ENCODE measurements at regions not wholly inside any gene's neighbourhood (a gene's known extent, or its start where the extent isn't known, plus 50 kb on each side); places are given as distances from the start of the nearest gene placed in this dataset.

DNA sequence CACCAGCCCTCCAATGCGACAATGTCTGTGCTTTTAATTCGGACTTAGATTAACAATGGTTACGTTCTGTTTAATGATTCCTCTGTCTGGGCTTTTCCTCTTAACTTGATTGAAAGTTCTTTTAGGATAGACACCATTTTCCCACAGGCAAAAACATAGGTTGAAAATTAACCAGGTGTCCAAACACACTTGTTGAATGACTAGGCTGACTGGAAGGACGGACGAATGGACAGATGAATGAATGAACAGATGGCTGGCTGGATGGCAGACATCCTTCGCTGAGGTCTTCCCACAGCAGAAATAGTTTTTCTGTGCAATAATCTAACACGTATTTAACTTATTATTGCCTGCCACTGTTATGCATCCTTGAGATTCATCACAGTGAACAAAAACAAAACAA is 298.8 kb downstream of the SRBD1 start:
- no peak overlapping the region for H3K4me3 Mint-ChIP-seq

GRCh38 chr2:45311559-45311958 is 299.5 kb downstream of the SRBD1 start:
- Mint-ChIP-seq H3K36me3 (no peaks in the 10 kb centered on the region), H3K4me1 (no peaks in the 10 kb centered on the region), H3K27ac (no peak overlapping the region), H3K9me3 (no peaks in the 10 kb centered on the region), H3K27me3 (no peaks in the 10 kb centered on the region), H3K4me3 (no peak overlapping the region)
- no peak for DNase-seq

More for the DNA sequence above, 298.8 kb downstream of the SRBD1 start:
- Mint-ChIP-seq H3K9me3 (no peaks in the 10 kb centered on the region), H3K27ac (no peak overlapping the region), H3K4me1 (no peaks in the 10 kb centered on the region), H3K36me3 (no peaks in the 10 kb centered on the region), H3K27me3 (no peaks in the 10 kb centered on the region)
- no peak for DNase-seq

DNA sequence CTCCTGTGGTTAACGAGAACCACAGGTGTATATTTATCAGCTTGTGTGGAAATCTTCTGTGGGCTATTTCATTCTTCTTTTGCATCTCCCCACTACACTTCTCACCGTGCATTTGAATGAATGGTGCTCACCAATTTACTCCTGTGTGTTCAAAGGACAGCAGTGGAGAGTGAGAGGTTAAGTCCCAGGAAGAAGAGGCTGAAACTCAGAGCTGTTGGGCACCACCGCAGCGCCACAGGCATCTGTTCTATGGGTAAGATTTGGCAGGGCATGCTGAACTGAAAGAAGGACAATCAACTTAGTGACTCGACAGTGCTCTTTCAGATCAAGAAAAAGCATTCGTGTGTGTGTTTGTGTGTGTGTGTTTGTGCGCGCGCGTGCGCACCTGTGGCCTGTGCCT is 297.9 kb upstream of the SIX2 start:
- Mint-ChIP-seq H3K27ac (no peak overlapping the region), H3K4me1 (no peaks in the 10 kb centered on the region), H3K4me3 (no peak overlapping the region), H3K9me3 (no peaks in the 10 kb centered on the region), H3K27me3 (peaks cover 7% of the 10 kb centered on the region), H3K36me3 (no peaks in the 10 kb centered on the region)
- DNase-seq: no peak

- Mint-ChIP-seq H3K4me1 (no peaks in the 10 kb centered on the region), H3K9me3 (no peaks in the 10 kb centered on the region), H3K27me3 (peaks cover 7% of the 10 kb centered on the region), H3K4me3 (no peak overlapping the region), H3K27ac (no peak overlapping the region), H3K36me3 (no peaks in the 10 kb centered on the region)
- DNase-seq: no peak
Observed at GRCh38 chr2:45305599-45305998, 296.3 kb upstream of the SIX2 start.

DNA sequence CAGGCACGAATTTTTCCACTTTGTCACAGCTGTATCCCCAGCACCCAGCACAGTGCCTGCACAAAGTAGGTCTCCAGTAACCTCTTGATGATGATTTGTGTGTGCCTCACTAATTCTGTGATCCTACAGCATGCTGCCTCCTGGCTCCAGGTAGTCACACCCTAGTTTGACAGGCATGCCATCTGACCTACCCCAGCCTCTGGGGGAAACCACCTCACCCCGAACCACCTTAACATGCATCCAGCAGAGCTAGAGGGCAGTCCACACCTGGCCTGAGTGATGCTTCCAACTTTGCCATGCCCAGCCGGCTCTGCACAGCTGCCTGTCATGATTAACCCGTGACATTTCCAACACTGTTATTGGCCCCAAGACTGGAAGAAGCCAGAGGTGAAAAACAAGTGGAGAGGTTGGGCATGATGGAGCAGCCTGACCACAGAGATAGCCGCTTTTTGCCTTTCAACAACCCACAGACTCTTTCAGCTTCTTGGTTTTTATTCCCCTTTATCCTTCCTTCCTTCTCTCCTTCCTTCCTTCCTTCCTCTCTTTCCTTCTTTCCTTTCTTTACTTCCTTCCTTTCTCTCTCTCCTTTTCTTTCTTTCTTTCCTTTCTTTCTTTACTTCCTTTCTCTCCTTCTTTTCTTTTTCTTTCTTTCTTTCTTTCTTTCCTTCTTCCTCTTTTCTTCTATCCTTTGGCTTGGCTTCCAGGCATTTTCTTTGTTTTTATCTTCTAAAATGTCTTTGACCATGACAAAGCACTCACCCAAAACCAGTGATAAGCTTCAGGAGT is 294.4 kb upstream of the SIX2 start:
- Mint-ChIP-seq H3K36me3 (no peaks in the 10 kb centered on the region), H3K27me3 (peaks cover 12% of the 10 kb centered on the region), H3K4me1 (no peaks in the 10 kb centered on the region), H3K4me3 (no peak overlapping the region), H3K27ac (no peak overlapping the region), H3K9me3 (no peaks in the 10 kb centered on the region)
- no peak for DNase-seq

- Mint-ChIP-seq H3K4me3 (no peak overlapping the region), H3K36me3 (no peaks in the 10 kb centered on the region), H3K4me1 (no peaks in the 10 kb centered on the region), H3K9me3 (no peaks in the 10 kb centered on the region), H3K27ac (no peak overlapping the region), H3K27me3 (peaks cover 12% of the 10 kb centered on the region)
- DNase-seq: no peak
Observed at GRCh38 chr2:45301307-45302277, 292.3 kb upstream of the SIX2 start.

DNA sequence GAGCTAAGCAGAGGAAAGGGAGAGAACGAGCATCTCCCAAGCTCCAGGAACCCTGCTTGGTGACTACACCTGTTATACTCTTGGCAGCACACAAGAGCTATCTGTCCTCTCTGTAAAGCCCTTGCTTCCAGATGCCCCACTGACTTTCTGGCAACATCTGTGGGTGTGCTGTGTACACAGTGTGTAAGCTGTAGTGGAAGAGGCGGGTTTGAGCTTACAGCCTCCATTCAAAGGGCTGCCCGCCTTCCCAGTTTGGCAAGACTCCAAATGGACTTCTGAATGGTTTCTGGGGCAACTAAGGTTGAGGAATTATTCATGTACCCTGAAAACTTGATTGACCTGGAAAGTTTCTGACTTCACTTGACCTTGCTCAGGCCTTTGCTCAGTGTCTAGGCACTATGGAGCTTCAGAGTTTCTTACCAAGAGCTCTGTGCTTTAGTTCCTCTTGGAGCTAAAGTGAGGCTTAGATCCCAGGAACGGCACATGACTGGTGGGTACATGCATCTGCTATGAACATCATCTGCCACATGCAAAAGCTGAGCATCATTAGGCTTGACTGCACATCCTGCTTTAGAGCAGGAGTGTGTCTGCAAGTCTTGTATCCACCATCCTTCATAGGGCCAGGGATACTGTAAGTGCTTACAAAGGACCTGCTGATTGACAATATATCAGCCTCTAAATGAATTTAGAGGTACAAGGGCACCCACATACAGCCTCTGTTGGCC is 290.9 kb upstream of the SIX2 start:
- no peak for DNase-seq
- Mint-ChIP-seq H3K27me3 (peaks cover 12% of the 10 kb centered on the region), H3K4me1 (no peaks in the 10 kb centered on the region), H3K9me3 (no peaks in the 10 kb centered on the region), H3K4me3 (no peak overlapping the region), H3K27ac (no peak overlapping the region), H3K36me3 (no peaks in the 10 kb centered on the region)

DNA sequence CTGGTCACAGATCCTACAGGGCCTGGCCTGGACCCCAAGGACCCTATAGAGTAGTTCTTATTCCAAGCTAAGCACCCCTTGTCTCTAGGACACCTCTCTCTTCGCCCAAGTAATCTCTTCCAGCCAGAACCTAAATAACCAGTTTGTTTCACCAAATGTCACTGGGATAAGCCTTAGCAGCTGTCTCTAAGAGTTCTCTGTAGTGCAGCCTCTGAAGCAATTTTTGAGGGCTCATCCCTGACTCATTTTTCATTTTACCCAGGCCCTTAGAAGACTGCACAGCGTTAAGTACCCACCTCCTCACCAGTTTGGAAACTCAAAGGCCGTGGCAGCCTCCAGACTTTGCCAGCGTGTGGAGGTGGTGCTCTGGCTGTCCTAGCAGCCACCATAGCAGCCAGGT is 290.1 kb upstream of the SIX2 start:
- no peak overlapping the region for H3K4me3 Mint-ChIP-seq
- H3K27me3 Mint-ChIP-seq: peaks cover 17% of the 10 kb centered on the region
- H3K36me3 Mint-ChIP-seq: no peaks in the 10 kb centered on the region
- no peak overlapping the region for H3K27ac Mint-ChIP-seq
- DNase-seq: no peak
- H3K9me3 Mint-ChIP-seq: no peaks in the 10 kb centered on the region
- H3K4me1 Mint-ChIP-seq: no peaks in the 10 kb centered on the region

- Mint-ChIP-seq H3K9me3 (no peaks in the 10 kb centered on the region), H3K36me3 (no peaks in the 10 kb centered on the region), H3K27me3 (peaks cover 7% of the 10 kb centered on the region), H3K4me1 (no peaks in the 10 kb centered on the region), H3K27ac (no peak overlapping the region), H3K4me3 (no peak overlapping the region)
- DNase-seq: no peak
Observed at GRCh38 chr2:45293182-45293581, 283.9 kb upstream of the SIX2 start.

DNA sequence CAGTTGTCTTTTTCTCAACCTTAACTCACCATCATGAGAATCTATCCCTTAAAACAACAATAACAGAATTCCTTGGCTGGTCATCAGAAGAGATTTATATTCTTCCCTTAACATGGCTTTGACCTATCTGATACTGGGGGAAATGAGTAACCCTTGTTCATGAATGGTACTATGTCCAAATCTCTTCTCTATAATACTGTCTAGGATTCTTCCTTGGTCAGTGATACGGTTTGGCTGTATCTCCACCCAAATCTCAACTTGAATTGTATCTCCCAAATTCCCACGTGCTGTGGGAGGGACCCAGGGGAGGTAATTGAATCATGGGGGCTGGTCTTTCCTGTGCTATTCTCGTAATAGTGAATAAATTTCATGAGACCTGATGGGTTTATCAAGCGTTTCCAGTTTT is 282.0 kb upstream of the SIX2 start:
- Mint-ChIP-seq H3K27me3 (peaks cover 7% of the 10 kb centered on the region), H3K36me3 (no peaks in the 10 kb centered on the region), H3K27ac (no peak overlapping the region), H3K9me3 (no peaks in the 10 kb centered on the region), H3K4me3 (no peak overlapping the region), H3K4me1 (no peaks in the 10 kb centered on the region)
- no peak for DNase-seq

- H3K36me3 Mint-ChIP-seq: no peaks in the 10 kb centered on the region
- no peaks in the 10 kb centered on the region for H3K9me3 Mint-ChIP-seq
- H3K27ac Mint-ChIP-seq: no peak overlapping the region
- no peak for DNase-seq
- no peak overlapping the region for H3K4me3 Mint-ChIP-seq
- H3K4me1 Mint-ChIP-seq: no peaks in the 10 kb centered on the region
- H3K27me3 Mint-ChIP-seq: peaks cover 10% of the 10 kb centered on the region
Observed at GRCh38 chr2:45289997-45290709, 280.9 kb upstream of the SIX2 start.

- H3K9me3 Mint-ChIP-seq: no peaks in the 10 kb centered on the region
- no peaks in the 10 kb centered on the region for H3K36me3 Mint-ChIP-seq
- DNase-seq: no peak
- H3K4me3 Mint-ChIP-seq: no peak overlapping the region
- H3K27ac Mint-ChIP-seq: no peak overlapping the region
- no peaks in the 10 kb centered on the region for H3K4me1 Mint-ChIP-seq
- peaks cover 3% of the 10 kb centered on the region for H3K27me3 Mint-ChIP-seq
Observed at GRCh38 chr2:45288532-45289417, 279.5 kb upstream of the SIX2 start.

GRCh38 chr2:45287045-45287444 is 277.8 kb upstream of the SIX2 start:
- no peaks in the 10 kb centered on the region for H3K9me3 Mint-ChIP-seq
- no peak overlapping the region for H3K4me3 Mint-ChIP-seq
- H3K27ac Mint-ChIP-seq: no peak overlapping the region
- no peaks in the 10 kb centered on the region for H3K4me1 Mint-ChIP-seq
- DNase-seq: no peak
- peaks cover 3% of the 10 kb centered on the region for H3K27me3 Mint-ChIP-seq
- no peaks in the 10 kb centered on the region for H3K36me3 Mint-ChIP-seq

Measured in activated naive CD8-positive, alpha-beta T cell treated with anti-CD3 and anti-CD28 coated beads for 36 hours (primary cell).